ENCODE measurements at regions not wholly inside any gene's neighbourhood (a gene's known extent, or its start where the extent isn't known, plus 50 kb on each side); places are given as distances from the start of the nearest gene placed in this dataset.

GRCh38 chr6:87847135-87847829, 145.2 kb upstream of the AKIRIN2 start:
- TF ChIP-seq ZFP30 (CRISPR knock-in tag; IDR thresholded peaks at IDR 0.05) (no peak), CSRNP3 (CRISPR knock-in tag; IDR thresholded peaks at IDR 0.05) (no peak), PATZ1 (CRISPR knock-in tag; IDR thresholded peaks at IDR 0.05; ENCODE audit: borderline replicate concordance) (no peak), ZFP3 (CRISPR knock-in tag; IDR thresholded peaks at IDR 0.05) (no peak), ZC3H10 (CRISPR knock-in tag; IDR thresholded peaks at IDR 0.05) (no peak), CSDC2 (CRISPR knock-in tag; IDR thresholded peaks at IDR 0.05) (no peak), PPARA (CRISPR knock-in tag; IDR thresholded peaks at IDR 0.05; ENCODE audit: borderline replicate concordance) (no peak), RARB (CRISPR knock-in tag; IDR thresholded peaks at IDR 0.05) (no peak), CREB5 (CRISPR knock-in tag; IDR thresholded peaks at IDR 0.05; ENCODE audit: low read depth) (no peak), ESRRG (CRISPR knock-in tag; IDR thresholded peaks at IDR 0.05) (no peak), ZNF8 (CRISPR knock-in tag; IDR thresholded peaks at IDR 0.05) (no peak), ZNF70 (CRISPR knock-in tag; IDR thresholded peaks at IDR 0.05) (no peak), TSHZ2 (CRISPR knock-in tag; IDR thresholded peaks at IDR 0.05) (no peak), ISL1 (CRISPR knock-in tag; IDR thresholded peaks at IDR 0.05) (no peak)
